GM18502 (cell line): ENCODE measurements at regions not wholly inside any gene's neighbourhood (a gene's known extent, or its start where the extent isn't known, plus 50 kb on each side); places are given as distances from the start of the nearest gene placed in this dataset.

Source experiments
- ATAC-seq: cut with Tn5 transposase; IDR thresholded peaks from one replicate; pipeline ENCODE4 v1.9.1; 2021; ENCODE audit warnings: mild to moderate bottlenecking; ENCODE audit not compliant: unreplicated experiment, poor library complexity

DNA sequence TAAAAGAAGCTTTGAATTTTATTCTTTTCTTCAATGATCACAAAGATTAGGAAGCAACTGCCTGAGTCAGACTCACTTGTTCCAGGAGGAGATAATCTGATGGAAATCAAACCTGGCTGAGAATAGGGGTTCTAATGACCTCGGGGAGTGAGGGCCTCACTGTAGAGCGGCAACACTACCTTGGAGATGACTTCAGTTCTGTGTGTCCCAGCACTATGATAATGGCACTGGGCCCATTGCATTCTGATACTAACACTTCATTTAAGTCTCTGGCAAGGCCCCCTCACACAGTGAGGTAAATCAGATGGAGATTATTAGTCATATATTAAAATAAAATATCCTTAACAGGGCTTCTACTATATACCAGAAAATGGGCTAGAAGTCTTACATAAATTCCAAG lies 233.3 kb upstream of the EGLN3 start:
- ATAC-seq, result no peak

DNA sequence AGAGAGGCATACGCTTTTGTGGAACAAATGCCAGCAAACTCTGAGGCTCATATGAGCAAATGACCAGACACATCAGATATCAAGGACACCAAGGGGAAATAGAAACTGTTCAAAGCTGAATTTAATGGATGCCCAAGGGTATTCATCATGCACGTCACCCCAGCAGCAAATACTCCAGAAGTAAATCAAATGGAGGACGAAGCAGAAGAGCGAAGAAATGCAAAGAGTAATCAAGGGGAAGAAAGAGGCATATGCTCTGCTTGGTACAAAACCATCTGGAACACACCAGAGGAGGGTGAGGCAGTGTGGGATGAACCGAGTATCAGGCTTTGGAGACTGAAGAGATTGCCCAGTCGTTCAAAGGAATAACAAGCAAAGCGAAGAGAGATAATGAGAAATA lies 232.6 kb upstream of the EGLN3 start:
- ATAC-seq, result no peak

DNA sequence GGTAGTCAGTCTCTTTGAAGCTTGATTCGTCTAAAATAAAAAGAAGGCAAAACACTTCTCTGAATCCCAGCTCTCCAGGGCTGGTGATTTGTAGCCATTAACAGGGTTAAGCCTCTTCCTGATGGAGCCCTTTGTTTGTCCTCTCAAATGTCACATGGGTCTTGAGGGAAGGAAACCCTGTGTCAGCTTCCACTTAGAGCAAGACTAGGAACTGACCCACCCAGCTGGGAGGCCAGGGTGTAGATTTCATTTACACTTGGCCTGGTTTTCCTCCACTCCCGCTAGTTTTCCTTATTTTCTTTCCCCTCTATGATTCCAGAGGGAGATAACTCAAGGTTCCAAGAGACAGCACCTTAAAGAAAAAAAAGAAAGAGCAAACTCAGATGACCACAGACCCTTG lies 230.5 kb upstream of the EGLN3 start:
- no peak for ATAC-seq

DNA sequence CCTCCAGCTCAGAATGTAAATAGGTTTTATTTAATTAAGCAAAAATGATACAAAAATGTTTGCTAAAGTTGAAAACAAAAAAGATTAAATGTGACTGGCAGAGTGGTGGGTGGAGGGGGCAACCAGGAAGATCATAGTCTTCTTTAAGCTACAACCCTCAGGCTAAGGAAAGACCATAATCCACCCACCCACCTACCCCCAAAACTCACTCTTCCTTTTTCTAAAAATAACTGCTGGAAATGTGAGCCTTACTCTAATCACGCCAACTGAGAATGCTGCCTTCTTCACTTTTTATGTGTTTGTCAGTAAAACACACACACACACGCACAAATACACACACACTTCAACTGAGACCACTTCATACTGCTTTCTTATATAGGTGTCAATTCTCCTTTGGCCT lies 230.0 kb upstream of the EGLN3 start:
- ATAC-seq, result no peak

DNA sequence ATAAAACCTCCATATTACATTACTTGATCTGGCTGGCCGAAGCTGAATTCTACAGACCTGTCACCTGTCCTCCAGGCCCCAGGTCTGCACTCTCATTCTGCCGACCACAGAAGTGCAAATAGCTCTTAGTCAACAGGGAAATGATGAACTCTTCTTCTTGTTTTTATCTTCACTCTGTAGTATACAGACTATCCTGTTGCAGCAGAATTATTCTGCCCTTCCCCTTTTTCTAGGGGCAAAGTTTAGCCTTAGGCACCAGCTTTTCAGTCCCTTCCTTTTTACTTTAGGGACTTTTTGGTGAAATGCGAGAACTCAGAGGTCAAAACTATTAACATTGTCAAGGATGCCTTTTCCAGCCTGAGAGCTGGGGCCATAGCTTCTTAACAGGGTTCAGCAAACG lies 229.6 kb upstream of the EGLN3 start:
- ATAC-seq, result no peak

DNA sequence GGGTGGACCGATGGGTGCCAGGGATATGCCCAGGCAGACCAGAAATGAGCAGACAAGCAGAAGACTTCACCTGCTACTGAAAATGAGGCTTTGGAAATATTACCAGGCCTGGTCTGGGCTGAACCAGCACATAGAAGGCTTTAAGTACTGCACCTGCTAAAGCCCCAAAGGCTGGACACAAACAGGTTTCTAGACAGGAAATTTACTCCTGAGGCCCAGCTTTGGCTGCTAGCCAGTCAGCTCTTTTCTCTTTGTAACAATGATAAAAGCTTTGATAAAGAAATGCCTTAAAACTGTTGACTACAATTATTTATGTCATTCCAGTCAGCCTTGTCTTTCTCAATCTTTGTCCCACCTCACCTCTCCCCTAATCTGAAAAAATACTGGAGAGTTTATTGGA lies 228.9 kb upstream of the EGLN3 start:
- ATAC-seq, result no peak

DNA sequence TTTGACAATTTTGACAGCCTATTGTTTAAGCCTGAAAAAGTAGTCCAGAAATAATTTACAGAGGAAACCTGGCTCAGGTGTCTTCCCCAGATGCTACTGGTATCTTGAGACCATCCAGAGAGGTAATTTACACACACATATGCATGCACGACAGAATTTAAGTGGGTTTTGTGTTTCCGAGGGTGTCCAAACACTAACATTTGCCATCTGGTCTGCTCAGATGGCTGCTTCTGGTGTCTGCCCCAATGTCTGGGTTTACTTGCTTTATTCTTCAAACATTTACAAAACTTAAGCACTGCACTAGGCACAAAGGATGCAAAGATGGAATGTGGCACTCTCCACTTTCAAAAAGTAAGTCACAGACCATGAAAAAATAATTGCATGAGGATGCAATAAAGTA lies 226.6 kb upstream of the EGLN3 start:
- ATAC-seq, result no peak

DNA sequence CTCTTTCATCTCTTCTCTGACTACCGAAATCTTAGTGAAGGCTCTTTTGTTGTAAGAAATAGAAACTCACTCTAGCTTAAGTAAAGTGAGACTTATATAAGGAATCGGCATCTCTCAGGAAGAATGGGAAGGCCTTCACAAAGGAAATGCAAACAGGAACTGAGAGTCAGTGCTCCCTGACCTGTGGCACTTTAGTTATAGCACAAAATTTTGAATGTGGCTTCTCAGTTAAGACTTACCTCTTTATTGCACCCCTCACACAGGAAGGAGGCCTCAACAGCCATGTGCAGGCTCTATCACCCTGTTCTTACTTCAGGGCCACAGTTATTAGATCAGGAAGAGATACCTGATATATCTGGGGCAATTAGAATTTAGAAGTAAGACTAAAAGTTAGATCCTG lies 224.7 kb upstream of the EGLN3 start:
- ATAC-seq, result peak; percentile 71

DNA sequence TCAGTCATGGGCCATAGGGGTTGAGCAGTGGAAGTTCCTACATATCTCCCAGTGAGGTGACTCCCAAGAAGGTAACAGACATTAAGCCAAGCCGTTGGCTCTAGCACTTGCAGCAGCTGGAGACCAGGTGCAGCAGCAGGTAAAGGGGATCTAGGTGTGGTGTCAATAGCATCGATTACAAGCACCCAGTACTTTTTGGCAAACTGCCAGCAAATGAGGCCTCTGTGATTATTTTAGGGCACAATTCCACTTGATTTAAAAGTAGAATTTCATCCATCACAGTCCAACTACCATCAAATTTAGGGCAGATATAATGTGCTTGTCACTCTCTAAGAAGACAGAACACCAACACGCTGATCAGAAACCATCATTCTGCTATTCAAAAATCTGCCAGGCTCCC lies 224.1 kb upstream of the EGLN3 start:
- peak; percentile 26 for ATAC-seq

DNA sequence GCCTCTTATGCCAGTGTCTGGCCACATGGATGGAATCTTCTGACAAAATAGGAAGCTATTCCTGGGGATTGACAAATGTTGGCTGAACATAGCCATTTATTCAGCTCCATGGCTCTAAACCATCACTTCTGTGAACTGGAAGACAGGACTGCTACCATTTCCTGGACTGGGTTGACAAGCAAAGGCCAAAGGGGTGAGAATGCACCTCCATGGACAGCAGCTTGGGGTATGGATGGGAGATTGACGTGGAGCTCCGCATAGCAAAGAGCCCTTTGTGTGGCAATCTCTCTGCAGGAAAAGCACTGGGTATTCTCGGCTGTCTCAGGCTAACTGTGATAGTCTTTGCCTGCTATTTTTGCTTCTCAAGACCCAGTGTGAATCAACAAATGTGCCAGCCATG lies 223.0 kb upstream of the EGLN3 start:
- no peak for ATAC-seq

DNA sequence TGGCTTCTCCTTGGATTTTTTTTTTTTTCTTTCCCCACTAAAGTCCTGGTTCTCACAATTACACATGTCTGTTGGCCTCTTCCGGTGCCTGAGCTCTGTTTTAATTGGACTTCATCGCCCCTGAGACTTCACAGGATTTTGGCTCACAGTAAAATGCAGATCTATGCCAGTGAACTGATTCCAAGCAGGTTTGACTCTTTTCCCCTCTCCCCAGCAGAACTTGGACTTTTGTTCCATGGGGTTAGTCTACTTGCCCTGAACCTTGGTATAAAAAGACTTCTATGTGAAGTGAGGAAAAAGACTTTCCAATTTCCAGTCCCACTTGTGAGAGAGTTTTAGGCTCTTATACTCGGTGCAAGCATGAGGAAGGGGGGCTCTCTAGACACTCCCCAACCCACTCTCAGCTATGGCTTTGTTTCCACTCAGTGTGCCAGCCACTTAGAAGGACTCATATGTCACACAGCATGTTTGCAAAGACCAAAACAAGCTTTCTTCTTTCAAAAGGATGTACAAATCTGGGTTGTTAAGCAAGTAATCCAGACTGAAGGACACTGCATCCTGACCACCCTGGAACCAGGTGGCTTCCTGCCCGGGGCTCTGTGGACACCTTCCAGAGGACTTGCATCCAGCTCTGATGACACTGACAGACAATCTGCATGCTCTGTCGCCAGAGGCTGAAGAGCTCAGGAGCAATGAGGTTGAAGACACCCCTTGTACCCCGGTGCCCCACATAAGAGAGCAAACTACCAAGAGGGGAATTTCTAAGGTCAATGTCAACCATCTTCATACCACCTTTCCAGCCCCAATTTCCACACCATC lies 221.9 kb upstream of the EGLN3 start:
- ATAC-seq, result no peak

DNA sequence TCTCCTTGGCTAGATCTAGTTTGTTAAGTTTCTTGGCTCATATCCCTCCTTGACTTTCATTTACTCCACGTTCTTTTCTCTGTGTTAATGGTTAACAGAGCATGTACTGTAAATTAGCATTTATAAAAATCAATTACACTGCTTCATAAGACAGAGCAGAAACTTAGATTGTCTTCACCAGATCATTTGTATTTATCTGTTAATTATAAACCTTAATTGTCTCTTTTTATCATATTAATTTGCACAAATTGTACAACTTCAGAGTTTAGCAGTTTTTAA lies 221.2 kb upstream of the EGLN3 start:
- ATAC-seq, result no peak

DNA sequence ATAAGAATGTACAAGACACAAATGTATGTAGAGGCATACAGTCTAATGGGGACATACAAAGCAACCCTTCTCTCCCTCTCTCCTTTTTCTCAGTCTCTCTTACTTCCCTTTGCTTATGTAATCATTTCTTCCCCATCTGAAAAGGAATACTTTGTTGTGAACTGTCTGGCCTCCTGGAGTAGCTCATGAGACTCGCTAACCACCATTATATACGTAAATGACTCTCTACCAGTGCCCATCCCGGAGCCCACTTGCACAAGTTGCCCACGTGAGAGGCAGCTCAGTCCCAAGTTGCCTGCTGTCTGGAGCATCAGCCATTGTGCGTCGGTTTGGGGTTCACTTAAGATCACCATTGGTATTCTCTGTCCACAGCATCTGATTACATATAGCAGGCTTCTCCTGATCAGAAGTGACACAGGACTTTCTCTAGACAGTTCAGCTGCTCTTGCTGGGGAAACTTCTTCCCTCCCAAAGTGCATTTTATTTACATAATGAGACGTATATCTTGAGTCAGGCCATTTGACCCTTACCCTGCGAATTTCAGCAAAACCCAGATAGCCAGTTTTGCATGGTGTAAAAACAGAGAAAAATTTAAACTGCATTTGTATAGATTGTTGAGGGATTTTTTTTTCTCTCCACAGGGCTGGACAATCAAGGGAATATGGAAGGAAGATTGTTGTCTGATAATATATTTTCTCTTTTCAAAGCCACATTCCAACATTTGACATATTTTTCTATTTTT lies 220.7 kb upstream of the EGLN3 start:
- ATAC-seq, result no peak

DNA sequence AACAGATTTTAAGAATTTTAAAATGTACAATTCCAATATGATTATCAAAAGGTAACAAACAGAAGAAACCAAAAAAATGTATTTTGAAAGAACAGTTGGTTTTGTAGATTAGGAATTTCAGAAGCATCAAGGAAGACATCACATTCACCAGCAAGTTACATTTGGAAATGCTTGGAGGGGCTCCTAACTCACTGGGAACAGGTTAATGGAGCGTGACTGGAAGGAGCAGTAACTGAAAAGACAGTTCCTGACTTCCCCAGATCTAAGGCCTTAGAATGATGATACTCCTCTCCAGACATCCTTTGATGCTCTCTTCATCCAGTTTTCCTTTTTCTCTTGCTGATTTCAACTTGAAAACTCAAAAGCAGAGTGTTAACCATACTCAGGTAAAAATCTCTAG lies 220.0 kb upstream of the EGLN3 start:
- ATAC-seq, result no peak

DNA sequence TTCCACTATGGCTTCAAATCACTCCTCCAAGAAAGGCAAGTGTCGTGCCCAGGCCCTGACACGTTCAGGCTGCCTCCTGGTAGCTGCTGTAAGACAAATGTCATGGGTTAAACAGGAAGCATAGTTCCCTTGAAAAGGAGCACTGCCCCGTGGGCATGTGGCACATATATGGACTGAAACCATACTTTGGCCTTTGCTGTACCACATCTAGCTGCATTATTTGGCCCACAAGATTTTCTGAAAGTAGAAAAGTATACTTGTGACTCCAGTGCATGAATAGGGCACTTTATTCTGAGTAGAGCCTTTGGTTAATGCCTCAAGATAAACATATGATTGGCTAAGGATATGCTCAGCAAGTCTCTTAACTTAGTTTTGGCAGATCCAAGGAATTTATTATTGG lies 218.7 kb upstream of the EGLN3 start:
- ATAC-seq, result no peak

DNA sequence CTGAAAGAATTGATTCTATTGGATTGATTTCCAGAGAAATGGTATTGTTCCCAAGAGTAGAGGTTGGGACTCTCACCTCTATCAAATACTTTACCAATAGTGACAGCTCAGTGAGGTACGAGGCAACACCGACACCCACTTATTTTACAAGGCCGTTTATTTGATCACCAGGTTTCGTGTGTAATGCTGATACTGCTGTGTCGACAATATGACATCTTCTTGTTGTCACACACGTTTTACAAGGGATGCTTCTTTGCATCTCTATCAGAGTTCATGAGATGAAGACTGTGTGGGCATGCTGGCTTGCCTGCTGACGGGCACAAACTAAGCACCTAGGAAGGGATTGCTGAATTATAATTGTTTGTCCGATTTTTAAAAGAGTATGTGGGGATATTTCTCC lies 217.8 kb upstream of the EGLN3 start:
- no peak for ATAC-seq

DNA sequence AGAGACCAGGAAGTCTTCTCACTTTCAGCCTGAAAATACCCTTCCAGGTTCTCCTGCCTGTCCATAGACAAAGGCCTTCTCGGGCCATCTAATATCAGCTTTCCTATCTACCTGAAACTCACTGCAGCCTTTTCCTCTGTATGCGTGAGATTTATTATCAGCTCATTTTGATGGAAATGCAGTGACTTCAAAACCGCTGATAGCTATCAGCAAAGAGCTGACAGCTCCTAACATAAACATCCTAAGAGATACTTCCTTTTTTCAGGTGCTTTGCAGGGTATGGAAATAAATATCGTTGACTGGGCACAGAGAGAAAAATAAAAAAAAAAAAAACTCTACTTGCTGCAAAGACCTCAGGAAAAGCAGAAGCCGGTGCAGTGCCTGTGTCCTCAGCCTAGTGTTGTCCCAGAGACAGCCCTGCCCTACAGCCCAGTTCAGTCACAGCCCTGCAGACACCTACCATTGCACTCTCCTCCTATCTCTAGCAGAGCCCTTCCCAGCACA lies 215.0 kb upstream of the EGLN3 start:
- no peak for ATAC-seq

DNA sequence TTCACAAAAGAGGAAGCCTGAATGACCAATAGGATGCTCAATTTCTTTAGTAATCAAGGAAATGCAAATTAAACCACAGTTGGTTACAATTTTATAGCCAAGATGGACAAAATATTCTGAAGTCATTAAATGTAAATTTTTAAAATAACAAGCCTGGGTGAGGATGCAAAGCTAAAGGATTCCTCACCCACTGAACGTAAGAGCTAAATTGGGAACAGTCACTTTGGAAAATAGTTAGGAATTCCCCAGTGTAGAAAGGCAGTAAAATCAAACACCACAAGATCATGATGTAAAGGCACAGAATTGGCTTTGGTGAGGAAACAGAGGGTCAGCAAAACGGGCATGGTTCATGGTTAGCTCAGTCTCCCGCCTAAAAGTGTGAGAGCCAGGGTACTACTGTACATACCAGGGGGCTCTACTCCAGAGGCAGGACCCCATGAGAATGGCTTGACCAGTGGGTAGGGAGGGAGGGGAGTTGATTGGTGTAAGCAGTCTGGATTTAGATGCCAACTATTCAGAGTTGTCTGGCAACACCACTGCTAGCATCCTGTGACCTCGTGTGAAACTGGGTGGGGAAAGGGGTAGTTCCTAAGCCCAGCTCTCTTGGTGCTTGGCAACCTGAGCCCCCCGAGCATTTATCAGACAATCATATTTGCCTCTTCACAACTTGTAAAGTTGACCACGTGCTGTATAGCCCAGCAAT lies 213.4 kb upstream of the EGLN3 start:
- no peak for ATAC-seq

DNA sequence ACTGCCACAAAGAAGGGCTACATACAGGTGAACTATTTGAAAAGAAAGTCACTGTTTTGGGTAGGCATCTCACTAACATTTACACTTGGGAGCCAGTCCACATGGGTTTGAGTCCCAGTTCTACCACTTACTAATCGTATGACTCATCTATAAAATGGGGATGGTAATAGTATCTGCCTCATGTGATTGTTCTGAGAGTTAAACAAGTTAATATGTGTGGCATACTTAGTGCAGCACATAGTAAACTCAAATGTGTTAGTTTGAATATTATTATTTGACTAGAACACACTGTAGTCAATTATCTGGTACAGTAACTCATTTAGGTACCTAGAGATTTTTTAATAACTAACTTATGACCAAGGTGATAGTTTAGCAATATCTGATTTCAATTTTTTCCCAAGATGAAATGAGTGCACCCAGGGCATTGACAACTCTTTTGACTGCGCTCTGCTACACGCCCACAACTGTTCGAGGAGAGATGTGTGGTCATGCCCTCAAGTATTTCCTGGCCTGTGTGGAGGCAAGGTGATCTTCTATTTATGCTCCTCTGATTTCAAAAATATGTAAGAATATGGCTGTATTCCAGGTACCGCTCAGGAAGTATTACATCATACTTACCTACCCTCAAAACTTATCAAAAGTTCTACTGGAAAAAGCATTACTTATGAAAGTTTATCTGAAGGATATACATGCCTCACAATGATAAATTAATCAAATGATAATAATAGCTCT lies 210.6 kb upstream of the EGLN3 start:
- ATAC-seq, result no peak

DNA sequence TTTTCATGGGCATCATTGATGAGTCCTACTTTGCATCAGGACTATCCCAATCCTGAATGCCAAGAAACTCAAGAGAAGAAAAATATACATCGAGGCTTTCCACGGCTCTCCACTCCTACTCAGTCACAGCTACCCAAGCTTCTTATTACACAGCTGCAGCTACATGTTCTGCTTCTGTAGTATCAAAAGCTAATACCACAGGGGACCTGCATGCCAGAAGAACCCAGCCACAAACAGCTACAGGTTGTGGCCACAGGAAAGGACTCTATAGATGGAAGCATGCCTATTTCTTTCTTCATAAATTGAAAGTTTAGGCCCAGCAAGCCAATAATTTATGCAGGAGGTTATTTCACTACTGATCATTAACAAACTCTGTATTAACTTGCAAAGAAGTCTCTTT lies 209.7 kb upstream of the EGLN3 start:
- ATAC-seq, result no peak

DNA sequence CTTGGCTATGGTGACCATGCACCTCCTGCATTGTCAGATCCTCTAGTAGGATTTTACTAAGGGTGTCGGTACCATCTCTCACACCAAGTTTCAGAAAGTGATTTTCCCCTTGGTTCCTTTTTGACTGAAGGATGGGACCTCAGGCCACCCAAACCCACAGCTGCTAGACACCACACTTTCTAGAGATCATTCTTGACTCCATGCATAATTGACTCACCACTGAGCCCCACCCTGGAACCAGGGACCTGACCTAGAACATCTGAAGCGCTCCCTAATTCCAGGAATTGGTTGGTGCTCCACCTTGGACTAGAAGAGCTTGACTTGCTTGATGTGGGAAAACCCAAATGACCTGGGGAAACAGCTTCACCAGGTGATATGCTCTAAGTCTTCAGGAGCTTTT lies 206.8 kb upstream of the EGLN3 start:
- no peak for ATAC-seq
